ENCODE measurements at regions not wholly inside any gene's neighbourhood (a gene's known extent, or its start where the extent isn't known, plus 50 kb on each side); places are given as distances from the start of the nearest gene placed in this dataset.

- TF ChIP-seq CTCF (IDR thresholded peaks at IDR 0.05; ENCODE audit: poor library complexity, severe bottlenecking) (no peak), POLR2AphosphoS5 (IDR thresholded peaks at IDR 0.05) (no peak), TAF1 (IDR thresholded peaks at IDR 0.05; ENCODE audit: low read depth) (no peak), EZH2 (IDR thresholded peaks at IDR 0.05; ENCODE audit: borderline replicate concordance, insufficient read depth, low read length, poor library complexity, severe bottlenecking) (no peak), EP300 (conservative IDR thresholded peaks at IDR 0.05; ENCODE audit: poor library complexity, severe bottlenecking) (no peak), REST (IDR thresholded peaks at IDR 0.05; ENCODE audit: borderline replicate concordance) (no peak), MXI1 (conservative IDR thresholded peaks at IDR 0.05; ENCODE audit: poor library complexity, severe bottlenecking) (no peak), SMC3 (conservative IDR thresholded peaks at IDR 0.05; ENCODE audit: poor library complexity) (no peak)
Measured at GRCh38 chr3:88628901-88629300, 478.5 kb upstream of the EPHA3 start.

All from neural cell (in vitro differentiated cells).